RWPE2 (cell line): ENCODE measurements at regions not wholly inside any gene's neighbourhood (a gene's known extent, or its start where the extent isn't known, plus 50 kb on each side); places are given as distances from the start of the nearest gene placed in this dataset.
A peak's percentile ranks its signal among the peaks of the same experiment; 100 is the strongest.

ENCODE experiments used
- ATAC-seq: fragments of 200-7000 bp; cut with Tn5 transposase; 3 replicates; pipeline ENCODE4 v1.9.1; 2021; ENCODE audit warnings: low read depth
- DNase-seq: peaks from one replicate; pipeline ENCODE4 v3.0.0-alpha.2; 2020; ENCODE audit warnings: low spot score
- H3K27ac ChIP-seq: fragments of 450-650 bp; 2 replicates; pipeline ENCODE4 v1.5.1; 2017; ENCODE audit warnings: mild to moderate bottlenecking; ENCODE audit not compliant: poor library complexity, severe bottlenecking
- H3K27me3 ChIP-seq: fragments of 250-450 bp; sonication (Bioruptor Pico); 2 replicates; pipeline ENCODE4 v1.5.1; 2021; ENCODE audit warnings: mild to moderate bottlenecking, moderate library complexity; ENCODE audit not compliant: insufficient read depth, poor library complexity, severe bottlenecking
- H3K36me3 ChIP-seq: fragments of 250-450 bp; sonication (Bioruptor Pico); 2 replicates; pipeline ENCODE4 v1.5.1; 2020; ENCODE audit warnings: low read depth, mild to moderate bottlenecking, moderate library complexity
- H3K4me1 ChIP-seq: fragments of 250-450 bp; sonication (Bioruptor Pico); 2 replicates; pipeline ENCODE4 v1.5.1; 2021; ENCODE audit warnings: mild to moderate bottlenecking, moderate library complexity; ENCODE audit not compliant: insufficient read depth, poor library complexity, severe bottlenecking
- H3K4me3 ChIP-seq: fragments of 250-450 bp; sonication (Bioruptor Pico); 2 replicates; pipeline ENCODE4 v1.5.1; 2021; ENCODE audit warnings: mild to moderate bottlenecking, moderate library complexity; ENCODE audit not compliant: severe bottlenecking
- H3K9me3 ChIP-seq: fragments of 250-450 bp; sonication (Bioruptor Pico); 2 replicates; pipeline ENCODE4 v1.5.1; 2021; ENCODE audit warnings: mild to moderate bottlenecking, moderate library complexity; ENCODE audit not compliant: severe bottlenecking
- TF ChIP-seq, protein P1 (sequence below): fragments of 450-650 bp; IDR thresholded peaks from one replicate; pipeline ENCODE4 v1.5.1; 2017; ENCODE audit warnings: mild to moderate bottlenecking, moderate library complexity; ENCODE audit not compliant: poor library complexity, severe bottlenecking

DNA sequence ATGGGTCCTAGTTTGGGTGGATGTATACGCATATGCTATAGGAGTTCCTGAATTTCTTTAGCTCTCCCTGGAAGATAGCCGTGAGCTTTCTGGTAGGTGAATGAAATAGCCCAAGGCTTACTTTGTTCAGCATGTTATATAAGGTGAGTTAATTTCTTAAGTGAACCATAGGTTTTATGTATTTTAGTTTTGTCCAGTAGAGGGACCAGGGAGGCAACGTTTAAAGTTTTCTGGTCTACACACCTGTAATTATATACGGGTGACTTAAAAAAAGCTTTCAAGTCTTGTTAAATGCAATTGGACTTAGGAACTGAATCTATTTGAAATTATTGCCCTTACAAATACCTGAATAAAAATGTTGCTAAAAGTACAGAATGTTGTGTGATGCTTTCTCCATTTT lies 402.5 kb upstream of the DDX18 start:
- Histone ChIP-seq H3K27ac (no peak overlapping the region), H3K27me3 (no peaks in the 10 kb centered on the region), H3K4me1 (no peaks in the 10 kb centered on the region), H3K4me3 (no peak overlapping the region), H3K9me3 (no peaks in the 10 kb centered on the region), H3K36me3 (no peaks in the 10 kb centered on the region)
- TF ChIP-seq, protein P1, sequence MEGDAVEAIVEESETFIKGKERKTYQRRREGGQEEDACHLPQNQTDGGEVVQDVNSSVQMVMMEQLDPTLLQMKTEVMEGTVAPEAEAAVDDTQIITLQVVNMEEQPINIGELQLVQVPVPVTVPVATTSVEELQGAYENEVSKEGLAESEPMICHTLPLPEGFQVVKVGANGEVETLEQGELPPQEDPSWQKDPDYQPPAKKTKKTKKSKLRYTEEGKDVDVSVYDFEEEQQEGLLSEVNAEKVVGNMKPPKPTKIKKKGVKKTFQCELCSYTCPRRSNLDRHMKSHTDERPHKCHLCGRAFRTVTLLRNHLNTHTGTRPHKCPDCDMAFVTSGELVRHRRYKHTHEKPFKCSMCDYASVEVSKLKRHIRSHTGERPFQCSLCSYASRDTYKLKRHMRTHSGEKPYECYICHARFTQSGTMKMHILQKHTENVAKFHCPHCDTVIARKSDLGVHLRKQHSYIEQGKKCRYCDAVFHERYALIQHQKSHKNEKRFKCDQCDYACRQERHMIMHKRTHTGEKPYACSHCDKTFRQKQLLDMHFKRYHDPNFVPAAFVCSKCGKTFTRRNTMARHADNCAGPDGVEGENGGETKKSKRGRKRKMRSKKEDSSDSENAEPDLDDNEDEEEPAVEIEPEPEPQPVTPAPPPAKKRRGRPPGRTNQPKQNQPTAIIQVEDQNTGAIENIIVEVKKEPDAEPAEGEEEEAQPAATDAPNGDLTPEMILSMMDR: peak; percentile 36
- no peak for DNase-seq
- ATAC-seq: no peak

DNA sequence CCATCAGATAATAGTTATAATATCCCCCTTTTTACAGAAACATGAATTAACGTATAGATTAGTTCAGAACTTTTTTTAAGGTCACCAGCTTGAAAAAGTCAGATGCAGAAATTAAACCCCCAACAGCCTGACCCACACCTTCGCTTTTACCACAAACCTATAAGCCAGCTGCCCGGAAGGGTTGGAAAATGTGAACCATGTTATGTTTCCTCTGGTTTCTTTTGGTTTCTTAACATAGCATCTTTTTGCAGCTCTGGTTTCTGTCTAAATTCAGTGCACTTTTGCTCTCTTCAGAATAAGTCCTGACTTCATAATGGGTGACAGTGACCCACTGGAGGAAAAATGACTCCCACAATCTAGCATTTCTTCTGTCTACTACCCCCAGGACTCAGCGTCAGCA lies 381.7 kb upstream of the DDX18 start:
- ATAC-seq (no peak), DNase-seq (no peak)
- no peaks in the 10 kb centered on the region for H3K4me1 ChIP-seq
- H3K36me3 ChIP-seq: no peaks in the 10 kb centered on the region
- H3K9me3 ChIP-seq: no peaks in the 10 kb centered on the region
- TF ChIP-seq, protein P1: no peak
- H3K4me3 ChIP-seq: no peak overlapping the region
- H3K27ac ChIP-seq: no peak overlapping the region
- no peaks in the 10 kb centered on the region for H3K27me3 ChIP-seq

DNA sequence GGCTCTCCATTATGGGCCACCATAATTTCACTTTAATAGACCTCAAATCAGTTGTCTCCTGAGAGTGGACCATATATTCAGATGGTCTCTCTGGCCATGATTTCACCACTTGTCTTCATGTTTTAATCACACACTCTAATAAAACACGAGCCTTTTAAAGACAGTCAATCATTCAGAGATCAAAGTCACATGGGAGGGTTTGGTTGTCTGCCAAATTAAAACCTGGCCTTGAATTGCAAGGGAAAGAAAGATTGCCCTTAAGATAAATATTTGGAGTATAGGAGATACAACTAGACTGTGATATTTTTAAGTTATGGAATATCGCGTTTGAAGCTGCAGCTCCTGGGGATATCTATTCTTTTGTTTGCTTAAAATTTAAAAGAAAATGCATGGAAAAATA lies 377.8 kb upstream of the DDX18 start:
- TF ChIP-seq, protein P1: no peak
- Histone ChIP-seq H3K4me1 (no peaks in the 10 kb centered on the region), H3K36me3 (no peaks in the 10 kb centered on the region), H3K27ac (no peak overlapping the region), H3K4me3 (no peak overlapping the region), H3K9me3 (no peaks in the 10 kb centered on the region), H3K27me3 (no peaks in the 10 kb centered on the region)
- no peak for DNase-seq
- ATAC-seq: no peak

DNA sequence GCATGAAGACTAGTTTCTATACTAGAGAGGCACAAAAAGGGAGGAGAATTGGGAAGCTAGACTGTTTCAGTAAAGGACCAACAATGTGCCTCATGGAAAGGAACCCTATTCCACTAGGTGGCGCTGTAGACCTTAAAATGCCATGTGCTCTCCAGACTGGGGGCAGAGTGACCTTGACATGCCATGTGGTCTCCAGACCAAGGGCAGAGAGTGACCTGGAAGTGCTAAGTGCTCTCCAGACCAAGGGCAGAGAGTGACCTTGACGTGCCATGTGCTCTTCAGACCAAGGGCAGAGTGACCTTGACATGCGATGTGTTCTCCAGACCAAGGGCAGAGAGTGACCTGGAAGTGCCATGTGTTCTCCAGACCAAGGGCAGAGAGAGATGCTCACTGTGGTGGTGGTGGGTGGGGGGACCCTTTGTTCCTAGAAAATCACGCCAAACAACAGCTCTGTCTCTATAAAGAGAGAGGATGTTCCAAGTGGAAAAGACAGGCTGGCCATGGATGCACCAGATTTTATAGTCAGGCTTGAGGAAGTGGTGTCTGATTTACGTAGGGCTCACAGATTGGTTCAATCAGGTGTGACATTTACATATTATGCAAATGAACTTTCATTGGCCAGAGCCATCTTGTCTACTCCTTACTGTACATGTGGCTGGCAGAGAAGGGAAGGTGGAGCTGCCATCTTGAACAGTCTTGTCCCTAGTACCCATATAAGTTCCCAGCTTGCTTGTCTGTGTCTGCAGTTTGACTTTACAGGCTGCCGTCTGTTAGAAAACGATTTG lies 344.0 kb upstream of the DDX18 start:
- Histone ChIP-seq H3K9me3 (no peaks in the 10 kb centered on the region), H3K27me3 (no peaks in the 10 kb centered on the region), H3K27ac (no peak overlapping the region), H3K36me3 (no peaks in the 10 kb centered on the region), H3K4me1 (no peaks in the 10 kb centered on the region), H3K4me3 (no peak overlapping the region)
- TF ChIP-seq, protein P1: peak; percentile 45
- ATAC-seq (no peak), DNase-seq (no peak)

DNA sequence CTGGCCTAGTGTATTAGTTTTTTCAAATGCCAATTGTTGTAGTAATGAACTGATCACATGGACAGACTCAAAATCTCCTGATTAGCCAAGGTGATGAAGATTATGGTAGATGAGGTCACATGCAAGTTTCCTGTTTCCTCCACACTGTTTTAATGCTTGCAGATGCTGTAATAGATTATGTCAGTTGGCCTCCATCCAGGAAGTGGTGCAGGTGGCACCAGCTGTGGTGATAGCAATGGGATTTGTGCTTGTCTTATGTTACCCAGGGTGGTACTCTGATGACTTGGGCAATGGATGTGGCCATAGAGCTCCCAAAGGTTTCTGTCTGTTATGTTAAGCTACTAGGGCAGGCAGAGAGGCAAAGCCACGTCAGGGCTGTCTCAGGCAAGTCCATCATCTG lies 332.9 kb upstream of the DDX18 start:
- Histone ChIP-seq H3K36me3 (no peaks in the 10 kb centered on the region), H3K9me3 (peaks cover 2% of the 10 kb centered on the region)
- no peak for ATAC-seq

More for the DNA sequence above, 332.9 kb upstream of the DDX18 start:
- no peak for DNase-seq
- TF ChIP-seq, protein P1: no peak
- Histone ChIP-seq H3K4me3 (no peak overlapping the region), H3K27me3 (no peaks in the 10 kb centered on the region), H3K27ac (no peak overlapping the region), H3K4me1 (no peaks in the 10 kb centered on the region)
